C4-2B (cell line): ENCODE measurements at regions not wholly inside any gene's neighbourhood (a gene's known extent, or its start where the extent isn't known, plus 50 kb on each side); places are given as distances from the start of the nearest gene placed in this dataset.

Experiments
- H3K27ac ChIP-seq: fragments of 450-650 bp; 2 replicates; pipeline ENCODE4 v1.5.1; 2017
- CTCF ChIP-seq: fragments of 450-650 bp; conservative IDR thresholded peaks from 2 replicates; pipeline ENCODE4 v1.5.1; 2017; ENCODE audit warnings: mild to moderate bottlenecking
- ZFX ChIP-seq: fragments of 450-650 bp; IDR thresholded peaks from 2 replicates; pipeline ENCODE4 v1.6.1; 2017

- no peak overlapping the region for H3K27ac ChIP-seq
- TF ChIP-seq ZFX (no peak), CTCF (no peak)
Observed at GRCh38 chr15:70426096-70426821, 328.5 kb upstream of the TLE3 start.

DNA sequence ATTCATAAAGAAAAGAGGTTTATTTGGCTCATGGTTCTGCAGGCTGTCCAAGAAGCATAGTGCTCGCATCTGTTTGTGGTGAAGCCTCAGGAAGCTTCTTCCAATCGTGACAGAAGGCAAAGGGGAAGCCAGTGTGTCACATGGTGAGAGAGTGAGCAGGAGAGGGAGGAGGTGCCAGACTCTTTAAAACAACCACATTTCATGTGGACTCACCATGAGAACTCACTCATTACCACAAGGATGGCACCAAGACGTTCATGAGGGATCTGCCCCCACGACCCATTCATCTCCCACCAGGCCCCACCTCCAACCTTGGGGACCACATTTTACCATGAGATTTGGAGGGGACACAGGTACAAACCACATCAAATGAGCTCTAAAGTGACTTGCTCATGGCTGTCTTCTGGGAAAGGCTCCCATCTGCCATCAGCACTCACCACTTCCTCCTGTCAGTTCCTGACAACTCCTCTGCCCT is 327.3 kb upstream of the TLE3 start:
- TF ChIP-seq ZFX = no peak
- TF ChIP-seq CTCF = no peak
- no peak overlapping the region for H3K27ac ChIP-seq

DNA sequence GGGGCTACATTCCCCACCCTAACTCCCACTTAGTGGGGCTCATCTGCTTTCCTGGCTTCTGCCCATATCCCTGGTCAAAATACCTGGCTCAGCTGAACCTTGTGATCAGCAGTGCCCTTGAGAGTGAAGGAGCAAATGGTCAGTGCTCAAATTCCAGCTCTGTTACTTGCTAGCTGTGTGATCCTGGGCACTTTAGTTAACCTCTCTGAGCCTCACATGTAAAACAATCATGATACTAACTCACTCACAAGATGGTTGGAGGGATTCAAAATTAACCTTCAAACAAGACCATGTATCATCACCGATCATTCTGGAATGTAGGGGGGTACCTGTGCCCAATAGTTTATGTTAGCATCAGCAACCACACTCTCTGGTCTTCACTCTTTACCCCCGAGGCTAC is 325.6 kb upstream of the TLE3 start:
- no peak for TF ChIP-seq CTCF
- no peak for TF ChIP-seq ZFX

GRCh38 chr15:70422342-70422741 is 324.6 kb upstream of the TLE3 start:
- TF ChIP-seq ZFX (no peak), CTCF (no peak)
- H3K27ac ChIP-seq = no peak overlapping the region

More for the DNA sequence above, 325.6 kb upstream of the TLE3 start:
- H3K27ac ChIP-seq = no peak overlapping the region

GRCh38 chr15:70420948-70421482 is 323.3 kb upstream of the TLE3 start:
- TF ChIP-seq CTCF = no peak
- TF ChIP-seq ZFX = no peak
- no peak overlapping the region for H3K27ac ChIP-seq

- TF ChIP-seq CTCF (no peak), ZFX (no peak)
- no peak overlapping the region for H3K27ac ChIP-seq
Observed at GRCh38 chr15:70420086-70420947, 322.6 kb upstream of the TLE3 start.

DNA sequence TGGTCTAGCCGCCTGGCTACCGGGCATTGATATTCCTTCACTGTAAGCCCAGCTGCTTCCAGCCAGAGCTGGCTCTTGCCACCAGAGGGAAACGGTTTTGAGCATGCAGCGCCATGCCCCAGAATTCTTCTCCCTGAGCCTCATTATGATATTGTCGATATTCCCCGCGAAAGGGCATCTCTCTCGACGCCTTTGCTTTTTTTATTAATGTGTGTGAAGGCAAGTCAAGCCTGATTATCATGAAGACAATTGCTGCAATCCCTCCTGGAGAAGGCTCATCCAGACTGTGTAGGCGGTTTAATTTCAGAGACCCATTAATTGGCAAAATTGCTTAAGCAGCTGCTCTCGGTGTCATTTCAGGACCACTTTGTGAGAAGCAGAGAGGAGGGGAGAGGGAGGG is 321.2 kb upstream of the TLE3 start:
- H3K27ac ChIP-seq = no peak overlapping the region
- TF ChIP-seq ZFX = no peak
- TF ChIP-seq CTCF = no peak
